HepG2 (cell line): ENCODE measurements at regions not wholly inside any gene's neighbourhood (a gene's known extent, or its start where the extent isn't known, plus 50 kb on each side); places are given as distances from the start of the nearest gene placed in this dataset.

Experiments used
- ATAC-seq: fragments of 200-7000 bp; cut with Tn5 transposase; 3 replicates; pipeline ENCODE4 v1.9.1; 2020; ENCODE audit warnings: mild to moderate bottlenecking, moderate library complexity
- BruUV-seq: library from RNA; stranded (reverse); fragments of 400-500 nt; replicated peaks from 2 replicates; lab custom pipeline; 2021; lab: Mats Ljungman, UMichigan
- CTCF ChIA-PET: fragments of 300-600 bp; formaldehyde crosslinking; extraction: SDS; loops from one replicate; lab custom pipeline; 2021; ENCODE audit warnings: low total read pairs, inconsistent platforms, low intra/inter-chr PET ratio; lab: Yijun Ruan, JAX
- POLR2A ChIA-PET: fragments of 350-600 bp; sonication (Branson Sonifier 250); formaldehyde crosslinking; loops from one replicate; lab custom pipeline; 2020; ENCODE audit warnings: antibody characterized with exemption, inconsistent platforms; lab: Yijun Ruan, JAX
- DNase-seq: peaks from one replicate; pipeline ENCODE4 v3.0.0-alpha.2; 2015; ENCODE audit warnings: low spot score
- FAIRE-seq: peaks from 3 replicates; lab custom pipeline; 2011; peaks lifted over from hg19 to GRCh38; lab: Jason Lieb, UNC
- H2AFZ ChIP-seq: one replicate; pipeline ENCODE4 v1.6.1; 2011; ENCODE audit warnings: low read length, inconsistent platforms
- H3K27ac ChIP-seq: fragments of 300-600 bp; 3 replicates; pipeline ENCODE4 v1.8.0; 2011; ENCODE audit warnings: mixed run types, mild to moderate bottlenecking, mixed read lengths, low read length, inconsistent platforms; ENCODE audit not compliant: insufficient read depth; ENCODE audit errors: extremely low read length
- H3K27me3 ChIP-seq, 2 experiments: fragments of 200-600 bp in 1 of 2; 2 replicates in 1 of 2; 3 replicates in 1 of 2; pipeline versions ENCODE4 v1.6.0 to v1.8.0; 2011; ENCODE audit warnings: low read length in 2 of 2, mild to moderate bottlenecking in 2 of 2, moderate library complexity in 2 of 2, inconsistent platforms in 1 of 2; ENCODE audit not compliant: insufficient read depth in 2 of 2, control insufficient read depth in 1 of 2
- H3K36me3 ChIP-seq, 2 experiments: fragments of 200-600 bp in 1 of 2; replicated peaks in 1 of 2; 2 replicates in 1 of 2; 3 replicates in 1 of 2; pipeline versions ENCODE4 v1.5.1 to v1.8.0; 2011; ENCODE audit warnings: low read length in 2 of 2, inconsistent platforms in 1 of 2; ENCODE audit not compliant: insufficient read depth in 2 of 2, control insufficient read depth in 1 of 2
- H3K4me1 ChIP-seq: 2 replicates; pipeline ENCODE4 v1.5.1; 2012; ENCODE audit warnings: low read length, inconsistent platforms; ENCODE audit not compliant: insufficient read depth
- H3K4me2 ChIP-seq: 2 replicates; pipeline ENCODE4 v1.6.0; 2011; ENCODE audit warnings: low read depth, low read length, inconsistent platforms
- H3K4me3 ChIP-seq, 3 experiments: fragments of 200-600 bp in 1 of 3; sonication (generic), shearing (Covaris generic) in 1 of 3; replicated peaks in 1 of 3; 2 replicates each; pipeline ENCODE4 v1.5.1; 2011 to 2016; ENCODE audit warnings: low read length in 3 of 3, inconsistent platforms in 2 of 3, low read depth in 2 of 3, mild to moderate bottlenecking in 2 of 3, control low read depth in 1 of 3, mixed read lengths in 1 of 3; ENCODE audit not compliant: insufficient read depth in 1 of 3
- H3K79me2 ChIP-seq: one replicate; pipeline ENCODE4 v1.6.1; 2011; ENCODE audit warnings: low read length, inconsistent platforms; ENCODE audit not compliant: insufficient read depth
- H3K9ac ChIP-seq: 2 replicates; pipeline ENCODE4 v1.6.0; 2011; ENCODE audit warnings: mild to moderate bottlenecking, low read depth, low read length, inconsistent platforms; ENCODE audit not compliant: insufficient read depth
- H3K9me3 ChIP-seq: 2 replicates; pipeline ENCODE4 v1.5.1; 2012; ENCODE audit warnings: mild to moderate bottlenecking, low read length
- H4K20me1 ChIP-seq: 2 replicates; pipeline ENCODE4 v1.6.0; 2011; ENCODE audit warnings: inconsistent platforms, mild to moderate bottlenecking, low read length, moderate library complexity; ENCODE audit not compliant: insufficient read depth
- AKAP8 ChIP-seq: sonication (generic); formaldehyde crosslinking; IDR thresholded peaks from 2 replicates; pipeline ENCODE4 v1.5.1; 2020; ENCODE audit warnings: mild to moderate bottlenecking, missing genetic modification reagents
- GMEB2 ChIP-seq: IDR thresholded peaks from 2 replicates; pipeline ENCODE4 v1.6.1; 2016; ENCODE audit warnings: missing biosample characterization, missing genetic modification reagents, low read depth
- HDAC2 ChIP-seq: sonication (generic); formaldehyde crosslinking; IDR thresholded peaks from 2 replicates; pipeline ENCODE4 v1.4.0; 2020; ENCODE audit warnings: missing genetic modification reagents
- NCOA5 ChIP-seq: sonication (generic); formaldehyde crosslinking; IDR thresholded peaks from 2 replicates; pipeline ENCODE4 v1.4.0; 2020; ENCODE audit warnings: missing genetic modification reagents
- NKX3-1 ChIP-seq: sonication (generic); formaldehyde crosslinking; IDR thresholded peaks from 2 replicates; pipeline ENCODE4 v1.5.0; 2020; ENCODE audit warnings: missing genetic modification reagents
- PLSCR1 ChIP-seq: sonication (generic); formaldehyde crosslinking; IDR thresholded peaks from 2 replicates; pipeline ENCODE4 v1.5.0; 2020; ENCODE audit warnings: missing genetic modification reagents, mild to moderate bottlenecking, borderline replicate concordance
- PRDM15 ChIP-seq: sonication (generic); formaldehyde crosslinking; IDR thresholded peaks from 2 replicates; pipeline ENCODE4 v1.4.0; 2020; ENCODE audit warnings: missing genetic modification reagents
- PTBP1 ChIP-seq: fragments of 200-400 bp; formaldehyde crosslinking; IDR thresholded peaks from 2 replicates; pipeline ENCODE4 v1.6.1; 2018; ENCODE audit warnings: low read length, low read depth; ENCODE audit not compliant: poor library complexity, severe bottlenecking
- SRSF1 ChIP-seq: fragments of 200-400 bp; formaldehyde crosslinking; optimal IDR thresholded peaks from 2 replicates; pipeline ENCODE3; 2017; ENCODE audit warnings: mild to moderate bottlenecking, low read depth, low read length, moderate library complexity
- STAG1 ChIP-seq: sonication (generic); formaldehyde crosslinking; IDR thresholded peaks from 2 replicates; pipeline ENCODE4 v1.4.0; 2020; ENCODE audit warnings: missing genetic modification reagents
- TRIM24 ChIP-seq: sonication (generic); formaldehyde crosslinking; IDR thresholded peaks from 2 replicates; pipeline ENCODE4 v1.8.0; 2022; ENCODE audit warnings: mild to moderate bottlenecking, missing genetic modification reagents
- ZNF326 ChIP-seq: sonication (generic); formaldehyde crosslinking; IDR thresholded peaks from 2 replicates; pipeline ENCODE4 v1.4.0; 2020; ENCODE audit warnings: missing genetic modification reagents, borderline replicate concordance
- ZSCAN12 ChIP-seq: sonication (generic); formaldehyde crosslinking; IDR thresholded peaks from 2 replicates; pipeline ENCODE4 v1.9.0; 2021; ENCODE audit warnings: mild to moderate bottlenecking, missing genetic modification reagents
- WGBS: methylation state at CpG from one replicate; pipeline ENCODE4 v1.1.6; 2017; ENCODE audit warnings: low lambda C conversion rate; 5-methylcytosine and 5-hydroxymethylcytosine counted together
- in situ Hi-C: cut with HindIII; loops from 2 replicates; pipeline ENCODE4 v1.10.0; 2017; ENCODE audit warnings: low pct_unique_long_range_greater_than_20kb; ENCODE audit not compliant: extremely low pct_ligation_motif_present
- intact Hi-C: fragments of 100-400 bp; cut with micrococcal nuclease; formaldehyde crosslinking; loops from one replicate; pipeline ENCODE4 v1.10.0; 2022; ENCODE audit not compliant: unreplicated experiment
- TF ChIP-seq, protein P1 (sequence below): sonication (generic); formaldehyde crosslinking; IDR thresholded peaks from 2 replicates; pipeline ENCODE4 v1.4.0; 2020; ENCODE audit warnings: missing genetic modification reagents

- H4K20me1 ChIP-seq: no peaks in the 10 kb centered on the region
- no peak overlapping the region for H3K9ac ChIP-seq
- FAIRE-seq (no peak), ATAC-seq (no peak), DNase-seq (no peak)
- no TSS peak for BruUV-seq
- H3K79me2 ChIP-seq: no peaks in the 10 kb centered on the region
- no peak overlapping the region for H3K4me3 ChIP-seq
- TF ChIP-seq SRSF1: no peak
- no peak for TF ChIP-seq HDAC2 (CRISPR knock-in tag)
- no peak for TF ChIP-seq PRDM15
- TF ChIP-seq STAG1 (CRISPR knock-in tag): no peak
- TF ChIP-seq NKX3-1: no peak
- TF ChIP-seq, protein P1, sequence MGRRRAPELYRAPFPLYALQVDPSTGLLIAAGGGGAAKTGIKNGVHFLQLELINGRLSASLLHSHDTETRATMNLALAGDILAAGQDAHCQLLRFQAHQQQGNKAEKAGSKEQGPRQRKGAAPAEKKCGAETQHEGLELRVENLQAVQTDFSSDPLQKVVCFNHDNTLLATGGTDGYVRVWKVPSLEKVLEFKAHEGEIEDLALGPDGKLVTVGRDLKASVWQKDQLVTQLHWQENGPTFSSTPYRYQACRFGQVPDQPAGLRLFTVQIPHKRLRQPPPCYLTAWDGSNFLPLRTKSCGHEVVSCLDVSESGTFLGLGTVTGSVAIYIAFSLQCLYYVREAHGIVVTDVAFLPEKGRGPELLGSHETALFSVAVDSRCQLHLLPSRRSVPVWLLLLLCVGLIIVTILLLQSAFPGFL (CRISPR knock-in tag): no peak
- TF ChIP-seq PLSCR1 (CRISPR knock-in tag): no peak
- no peak for TF ChIP-seq NCOA5 (CRISPR knock-in tag)
- no peak for TF ChIP-seq ZSCAN12 (CRISPR knock-in tag)
- no peak for TF ChIP-seq TRIM24 (CRISPR knock-in tag)
- no peak for TF ChIP-seq GMEB2 (CRISPR knock-in tag)
- no peak for TF ChIP-seq ZNF326 (CRISPR knock-in tag)
- TF ChIP-seq AKAP8 (CRISPR knock-in tag): no peak
- no peak for TF ChIP-seq PTBP1
- CTCF ChIA-PET: no interaction called here
- POLR2A ChIA-PET: no interaction called here
- no peak overlapping the region for H2AFZ ChIP-seq
- H3K27ac ChIP-seq: no peak overlapping the region
- in situ Hi-C loops: no loop called here
- intact Hi-C loops: no loop called here
- no peaks in the 10 kb centered on the region for H3K4me1 ChIP-seq
- H3K4me2 ChIP-seq: no peak overlapping the region
- H3K36me3 ChIP-seq: no peaks in the 10 kb centered on the region
- H3K9me3 ChIP-seq: no peaks in the 10 kb centered on the region
- 0% methylated on average over 2 of the region's 2 CpGs for WGBS
- peaks cover 0 to 11% of the 10 kb centered on the region in 2 experiments; a peak in 1 of 5 replicates for H3K27me3 ChIP-seq
Measured at GRCh38 chr5:133840168-133840567, 128.3 kb downstream of the C5orf15 start.
